G401.6 (cell line): ENCODE measurements at regions not wholly inside any gene's neighbourhood (a gene's known extent, or its start where the extent isn't known, plus 50 kb on each side); places are given as distances from the start of the nearest gene placed in this dataset.

Source experiments
- FAIRE-seq: peaks from 2 replicates; lab custom pipeline; 2012; peaks lifted over from hg19 to GRCh38; lab: Jason Lieb, UNC

DNA sequence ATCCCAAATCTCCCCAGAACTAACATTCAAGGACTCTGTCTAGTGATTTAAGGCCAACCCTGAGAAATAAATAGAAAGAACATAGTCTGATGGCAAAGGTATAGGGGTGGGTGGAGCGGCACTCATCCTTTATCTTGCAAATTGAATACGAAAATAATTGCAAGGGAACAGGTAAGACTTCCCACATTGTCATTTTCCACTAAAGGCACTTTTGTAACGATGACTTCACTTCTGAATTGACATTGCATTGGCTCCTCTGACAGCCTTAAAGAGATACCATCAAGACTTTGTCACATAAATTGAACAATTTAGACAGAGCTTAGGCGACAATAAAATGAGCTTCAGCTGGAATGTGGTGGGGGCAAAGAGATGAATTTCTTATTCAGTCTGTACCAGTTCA, 75.3 kb upstream of the PLCL2 start:
- FAIRE-seq = no peak

- FAIRE-seq = no peak
These were observed 74.8 kb upstream of the PLCL2 start for GRCh38 chr3:16809993-16810392.

DNA sequence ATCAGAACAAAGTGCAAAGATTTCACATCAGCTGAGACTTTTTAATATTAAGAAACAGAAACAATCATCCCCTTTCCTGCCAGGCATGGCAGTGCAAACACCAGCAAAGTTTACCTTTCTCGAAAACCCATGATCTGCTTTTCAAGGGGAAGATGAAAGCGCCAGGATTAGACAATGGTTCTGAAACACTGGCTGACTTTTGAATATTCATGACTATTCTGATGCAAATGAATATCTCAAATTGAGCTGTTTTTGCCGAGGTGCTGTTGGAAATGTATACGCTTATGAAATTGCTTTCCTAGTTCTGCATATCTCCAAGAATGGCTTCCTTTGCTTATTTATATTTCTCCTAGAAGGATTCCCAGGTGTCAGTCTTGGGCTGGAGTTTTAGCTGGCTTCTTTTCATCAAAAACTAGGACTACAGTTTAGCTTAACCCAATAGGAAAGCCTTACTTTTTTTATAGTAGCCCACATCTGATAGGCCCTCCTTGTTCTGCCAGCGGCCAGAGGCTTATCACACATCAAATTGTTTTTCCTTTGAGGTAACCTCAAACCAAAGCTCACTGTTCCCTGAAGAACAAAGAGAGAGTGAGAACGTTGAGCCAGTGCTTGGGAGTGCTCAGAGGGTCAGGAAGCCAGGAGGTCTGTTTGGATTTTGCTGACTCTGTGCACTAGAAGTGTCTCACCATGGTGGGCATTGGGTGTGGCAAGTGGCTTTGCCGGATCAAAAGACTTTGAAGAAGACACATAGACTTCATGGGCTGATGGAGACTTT, 74.0 kb upstream of the PLCL2 start:
- FAIRE-seq = no peak

DNA sequence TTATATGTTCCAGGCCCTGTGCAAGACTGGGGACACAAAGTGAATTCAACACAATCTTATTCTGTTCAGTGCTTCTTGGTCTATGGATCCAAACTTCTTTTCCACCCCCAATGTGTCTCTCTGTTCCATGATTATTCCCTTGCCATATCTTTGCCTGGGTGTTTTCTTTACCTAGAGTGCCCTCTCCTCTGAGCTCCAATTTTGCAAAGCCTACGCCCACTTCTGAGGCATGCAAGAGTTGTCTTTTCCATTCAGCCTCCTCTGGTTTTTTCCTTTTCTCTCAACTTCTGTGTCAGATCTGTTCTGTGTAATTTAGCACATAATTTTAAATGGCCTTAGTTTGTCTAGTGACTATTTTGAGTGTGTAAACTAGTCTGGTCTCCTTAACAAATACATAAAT, 72.8 kb upstream of the PLCL2 start:
- no peak for FAIRE-seq

DNA sequence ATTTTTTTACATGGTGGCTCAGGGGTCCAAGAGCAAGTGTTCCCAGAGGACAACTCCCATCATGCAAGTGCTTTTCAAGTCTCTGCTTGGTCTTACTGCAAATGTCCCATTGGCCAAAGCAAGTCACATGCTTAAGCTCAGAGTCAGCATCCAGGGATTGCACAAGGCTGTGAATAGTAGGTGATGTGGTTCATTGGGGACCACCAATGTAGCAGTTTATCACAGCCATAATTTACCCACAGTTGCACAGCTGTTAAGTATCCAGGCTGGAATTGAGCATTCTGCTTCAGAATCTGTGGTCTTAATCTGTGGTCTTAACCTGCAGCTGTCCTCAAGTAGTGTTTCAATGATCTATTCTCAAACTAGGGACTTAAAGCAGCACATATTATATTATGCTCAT, 71.4 kb upstream of the PLCL2 start:
- FAIRE-seq = no peak

DNA sequence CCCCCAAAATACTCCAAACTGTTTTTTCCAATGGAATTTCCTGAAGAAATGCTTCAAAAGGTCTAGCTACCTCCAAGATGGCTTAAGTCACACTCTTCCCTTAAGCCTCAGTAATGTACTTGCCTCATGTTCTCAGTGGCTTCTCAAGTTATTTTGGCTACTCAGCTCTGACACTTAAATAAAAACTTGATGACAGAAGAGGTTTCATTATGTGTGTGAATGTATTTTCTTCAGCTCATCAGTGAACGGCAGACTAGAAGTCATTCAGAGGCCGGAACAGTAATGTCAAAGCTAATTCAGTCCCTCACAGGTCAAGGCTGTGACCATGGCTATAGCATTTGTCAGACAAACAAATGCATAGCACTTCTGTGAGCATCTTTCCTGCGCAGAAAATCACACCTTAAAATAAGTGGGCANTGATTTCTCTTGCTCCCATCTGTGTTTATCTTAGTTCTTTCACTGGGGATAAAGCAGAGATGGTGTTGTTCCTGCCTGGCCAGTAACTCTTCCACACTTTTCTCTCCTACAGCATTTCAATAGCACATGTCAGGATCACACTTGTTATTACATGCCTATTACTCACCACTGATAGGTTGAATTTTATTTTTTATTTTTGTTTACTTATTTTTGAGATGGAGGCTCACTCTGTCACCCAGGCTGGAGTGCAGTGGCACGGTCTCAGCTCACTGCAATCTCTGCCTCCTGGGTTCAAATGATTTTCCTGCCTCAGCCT, 68.5 kb upstream of the PLCL2 start:
- no peak for FAIRE-seq

- no peak for FAIRE-seq
These were observed 67.6 kb upstream of the PLCL2 start for GRCh38 chr3:16817197-16817596.

- FAIRE-seq = no peak
These were observed 66.6 kb upstream of the PLCL2 start for GRCh38 chr3:16818194-16818593.

- FAIRE-seq = no peak
These were observed 65.8 kb upstream of the PLCL2 start for GRCh38 chr3:16818945-16819344.

- no peak for FAIRE-seq
These were observed 64.3 kb upstream of the PLCL2 start for GRCh38 chr3:16820485-16820884.

- FAIRE-seq = no peak
These were observed 63.7 kb upstream of the PLCL2 start for GRCh38 chr3:16821053-16821452.

DNA sequence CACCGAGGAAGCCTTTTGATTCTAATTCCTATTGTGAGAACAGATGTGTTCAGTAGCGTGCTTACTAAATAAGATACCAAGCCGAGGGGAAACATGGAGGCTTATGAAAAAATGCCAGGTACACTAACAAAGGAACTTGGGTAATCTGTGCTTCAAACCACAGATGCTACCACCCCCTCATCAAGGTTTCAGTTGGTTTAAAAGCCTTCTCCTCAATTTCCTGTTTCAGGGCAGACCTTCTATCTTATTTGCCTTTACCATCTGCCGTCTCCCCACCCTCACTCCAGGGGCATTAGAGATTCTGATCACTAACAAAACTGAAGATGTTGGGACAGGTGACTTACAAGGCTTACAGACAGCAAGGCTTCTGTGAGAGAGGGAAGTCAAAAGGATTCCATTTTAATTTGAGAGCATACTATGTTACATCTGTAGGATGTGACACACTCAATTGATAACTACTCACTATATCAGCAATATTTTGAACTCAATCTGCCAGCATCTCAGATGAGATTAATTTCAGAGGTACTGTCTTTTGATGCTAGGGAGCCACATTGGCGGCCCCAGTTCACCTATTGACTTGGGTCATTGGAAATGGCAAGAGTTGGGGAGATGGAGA, 60.6 kb upstream of the PLCL2 start:
- no peak for FAIRE-seq

DNA sequence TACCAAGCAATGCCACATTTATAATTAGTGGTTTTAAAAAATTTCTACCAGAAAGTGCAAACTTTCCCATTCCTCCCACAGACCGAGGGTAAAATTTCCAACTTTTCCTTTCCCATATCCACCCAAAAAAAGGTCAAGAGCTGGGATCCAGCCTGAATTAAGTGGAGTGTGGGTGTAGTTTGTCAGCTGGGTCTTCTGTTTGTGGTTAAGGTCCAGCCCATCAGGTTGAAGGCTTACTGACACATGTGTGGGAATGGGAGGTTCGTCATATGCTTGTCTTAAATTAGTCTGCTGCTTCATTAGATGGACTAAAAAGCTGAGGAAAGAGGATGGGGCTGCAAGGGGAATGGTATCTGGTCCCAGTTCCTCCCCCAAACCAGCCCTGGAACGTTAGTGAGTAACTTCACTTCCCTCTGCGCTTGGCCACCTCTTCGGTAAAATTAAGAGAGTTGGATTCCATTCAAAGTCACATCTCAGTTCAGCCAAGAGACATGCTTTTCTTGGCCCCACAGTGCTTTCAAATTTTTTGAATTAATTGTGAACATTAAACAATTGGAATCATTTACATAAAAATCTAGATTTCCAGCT, 59.0 kb upstream of the PLCL2 start:
- no peak for FAIRE-seq

DNA sequence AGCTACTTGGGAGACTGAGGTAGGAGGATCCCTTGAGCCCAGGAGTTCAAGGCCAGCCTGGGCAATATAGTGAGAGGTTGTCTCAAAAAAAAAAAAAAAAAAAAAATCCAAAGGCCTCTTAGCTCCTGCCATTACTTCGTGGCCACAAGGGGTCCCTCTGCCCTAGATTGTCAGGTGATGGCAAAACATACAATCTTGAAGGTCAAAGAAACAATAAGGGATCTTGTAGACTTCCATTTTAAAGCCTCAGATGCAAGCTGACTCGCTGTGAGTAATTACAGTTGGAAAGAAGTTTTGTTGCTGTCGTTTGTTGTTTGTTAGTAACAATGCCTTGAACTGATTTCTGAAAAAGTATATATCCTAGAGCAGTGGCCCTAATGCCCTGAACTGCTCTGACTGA, 55.9 kb upstream of the PLCL2 start:
- no peak for FAIRE-seq

DNA sequence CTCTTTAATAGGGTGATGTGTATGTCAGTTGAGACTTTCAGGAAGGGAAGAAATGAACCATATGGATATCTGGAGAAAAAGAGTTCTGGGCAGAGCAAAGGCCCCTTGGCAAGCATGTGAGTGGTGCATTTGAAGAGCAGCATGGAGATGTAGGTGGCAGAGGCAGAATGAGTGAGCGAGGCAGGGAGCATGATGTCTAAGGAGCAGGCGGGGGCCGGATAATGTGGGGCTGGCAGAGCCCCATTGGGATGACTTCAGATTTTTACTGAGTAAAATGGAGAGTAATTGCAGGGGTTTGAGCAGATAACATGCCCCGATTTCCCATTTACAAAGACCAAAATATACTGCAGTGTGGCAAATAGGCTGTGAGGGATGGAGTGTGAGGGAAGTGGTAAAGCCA, 52.9 kb upstream of the PLCL2 start:
- no peak for FAIRE-seq

DNA sequence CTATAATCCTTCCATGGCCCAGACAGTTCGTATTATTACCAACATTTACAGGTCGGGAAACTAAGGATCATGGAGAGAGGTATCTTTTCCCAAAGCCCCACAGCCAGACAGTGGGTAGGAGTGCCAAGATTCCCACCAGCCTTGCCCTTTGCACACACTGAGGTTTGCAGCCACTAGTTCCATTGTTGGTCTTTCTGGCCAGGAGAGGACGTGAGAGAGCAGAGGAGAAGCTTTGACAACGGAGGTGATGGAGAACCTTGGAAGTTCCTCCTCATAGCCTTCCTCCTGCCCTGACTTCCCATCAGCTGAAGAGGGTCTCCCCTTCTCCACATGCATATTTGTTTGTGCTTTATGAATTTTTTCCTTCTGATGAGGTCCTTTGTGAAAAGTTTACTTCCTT, 50.5 kb upstream of the PLCL2 start:
- FAIRE-seq = no peak

- no peak for FAIRE-seq
These were observed 50.0 kb upstream of the PLCL2 start for GRCh38 chr3:16834753-16835152.
